MM.1S (cell line): ENCODE measurements at regions not wholly inside any gene's neighbourhood (a gene's known extent, or its start where the extent isn't known, plus 50 kb on each side); places are given as distances from the start of the nearest gene placed in this dataset.

ENCODE experiments used
- CTCF ChIP-seq: fragments of 300-600 bp; sonication (generic); IDR thresholded peaks from 2 replicates; pipeline ENCODE4 v1.5.1; 2016; ENCODE audit warnings: antibody characterized with exemption, low read length, mixed read lengths
- EZH2 ChIP-seq: fragments of 300-600 bp; sonication (generic); optimal IDR thresholded peaks from 2 replicates; pipeline ENCODE3; 2017; ENCODE audit warnings: low read depth, mild to moderate bottlenecking, antibody characterized with exemption, low read length, mixed read lengths
- EZH2phosphoT487 ChIP-seq: fragments of 300-600 bp; sonication (generic); IDR thresholded peaks from 2 replicates; pipeline ENCODE4 v1.6.1; 2018; ENCODE audit warnings: antibody characterized with exemption, low read length

- TF ChIP-seq CTCF: no peak
- no peak for TF ChIP-seq EZH2
- TF ChIP-seq EZH2phosphoT487: no peak
Measured at GRCh38 chrX:87067795-87068369, 449.7 kb upstream of the KLHL4 start.
